ENCODE measurements at regions not wholly inside any gene's neighbourhood (a gene's known extent, or its start where the extent isn't known, plus 50 kb on each side); places are given as distances from the start of the nearest gene placed in this dataset.

- Histone ChIP-seq H3K9me3 (ENCODE audit: control insufficient read depth in 1 of 2, insufficient read depth in 1 of 2, low read length in 2 of 2) (peaks cover 0 to 5% of the 10 kb centered on the region in 2 experiments), H3K27ac (ENCODE audit: low read depth in 1 of 2, low read length in 2 of 2) (no peak overlapping the region), H3K4me3 (ENCODE audit: low read length) (no peak overlapping the region), H3K27me3 (ENCODE audit: control insufficient read depth in 1 of 2, insufficient read depth in 2 of 2, low read length in 2 of 2) (peaks cover 0 to 5% of the 10 kb centered on the region in 2 experiments), H3K36me3 (ENCODE audit: insufficient read depth, low read length) (no peaks in the 10 kb centered on the region), H3K4me1 (ENCODE audit: insufficient read depth, low read length) (no peaks in the 10 kb centered on the region)
- Mint-ChIP-seq H3K36me3 (ENCODE audit: low read depth) (no peaks in the 10 kb centered on the region), H3K4me1 (ENCODE audit: low read depth) (no peaks in the 10 kb centered on the region), H3K4me3 (no peak overlapping the region), H3K27me3 (peaks cover 15% of the 10 kb centered on the region), H3K9me3 (peaks cover 5% of the 10 kb centered on the region), H3K27ac (no peak overlapping the region)
- ATAC-seq (ENCODE audit: poor library complexity) (no peak), DNase-seq (no peak)
- ChIA-PET POLR2A (no interaction called here), CTCF (no interaction called here)
- intact Hi-C loops (cut with DNase I, micrococcal nuclease): no loop called here
- TF ChIP-seq CTCF (IDR thresholded peaks at IDR 0.05): no peak
These were observed 194.9 kb downstream of the GALNT1 start for GRCh38 chr18:35776473-35776872.

GRCh38 chr18:35777039-35777438, 195.4 kb upstream of the RMP24 start:
- CTCF ChIA-PET: no interaction called here

GRCh38 chr18:35778850-35779627, 193.4 kb upstream of the RMP24 start:
- TF ChIP-seq CTCF (IDR thresholded peaks at IDR 0.05): no peak
- Histone ChIP-seq H3K27me3 (ENCODE audit: control insufficient read depth in 1 of 2, insufficient read depth in 2 of 2, low read length in 2 of 2) (peaks cover 4 to 5% of the 10 kb centered on the region in 2 experiments), H3K9me3 (ENCODE audit: control insufficient read depth in 1 of 2, insufficient read depth in 1 of 2, low read length in 2 of 2) (peaks cover 0 to 5% of the 10 kb centered on the region in 2 experiments), H3K27ac (ENCODE audit: low read depth in 1 of 2, low read length in 2 of 2) (no peak overlapping the region), H3K4me3 (ENCODE audit: low read length) (no peak overlapping the region), H3K36me3 (ENCODE audit: insufficient read depth, low read length) (no peaks in the 10 kb centered on the region), H3K4me1 (ENCODE audit: insufficient read depth, low read length) (no peaks in the 10 kb centered on the region)
- no peak overlapping the region for H3K4me3 Mint-ChIP-seq
- ATAC-seq (ENCODE audit: poor library complexity) (no peak), DNase-seq (no peak)
- no peaks in the 10 kb centered on the region for H3K36me3 Mint-ChIP-seq (ENCODE audit: low read depth)
- ChIA-PET CTCF (no interaction called here), POLR2A (no interaction called here)
- intact Hi-C loops (cut with DNase I, micrococcal nuclease): no loop called here
- no peaks in the 10 kb centered on the region for H3K4me1 Mint-ChIP-seq (ENCODE audit: low read depth)
- peaks cover 5% of the 10 kb centered on the region for H3K9me3 Mint-ChIP-seq
- H3K27ac Mint-ChIP-seq: no peak overlapping the region
- H3K27me3 Mint-ChIP-seq: peaks cover 26% of the 10 kb centered on the region

More at GRCh38 chr18:35777039-35777438, 195.4 kb upstream of the RMP24 start:
- ATAC-seq (ENCODE audit: poor library complexity) (no peak), DNase-seq (no peak)
- Histone ChIP-seq H3K4me3 (ENCODE audit: low read length) (no peak overlapping the region), H3K9me3 (ENCODE audit: control insufficient read depth in 1 of 2, insufficient read depth in 1 of 2, low read length in 2 of 2) (peaks cover 0 to 5% of the 10 kb centered on the region in 2 experiments), H3K27ac (ENCODE audit: low read depth in 1 of 2, low read length in 2 of 2) (no peak overlapping the region), H3K27me3 (ENCODE audit: control insufficient read depth in 1 of 2, insufficient read depth in 2 of 2, low read length in 2 of 2) (peaks cover 0 to 5% of the 10 kb centered on the region in 2 experiments), H3K4me1 (ENCODE audit: insufficient read depth, low read length) (no peaks in the 10 kb centered on the region), H3K36me3 (ENCODE audit: insufficient read depth, low read length) (no peaks in the 10 kb centered on the region)
- peaks cover 15% of the 10 kb centered on the region for H3K27me3 Mint-ChIP-seq
- H3K36me3 Mint-ChIP-seq (ENCODE audit: low read depth): no peaks in the 10 kb centered on the region
- POLR2A ChIA-PET: no interaction called here
- H3K4me3 Mint-ChIP-seq: no peak overlapping the region
- H3K4me1 Mint-ChIP-seq (ENCODE audit: low read depth): no peaks in the 10 kb centered on the region
- no peak overlapping the region for H3K27ac Mint-ChIP-seq
- intact Hi-C loops (cut with DNase I, micrococcal nuclease): no loop called here
- no peak for TF ChIP-seq CTCF (IDR thresholded peaks at IDR 0.05)
- H3K9me3 Mint-ChIP-seq: peaks cover 5% of the 10 kb centered on the region

All from CD4-positive, alpha-beta T cell (primary cell).